ENCODE measurements at regions not wholly inside any gene's neighbourhood (a gene's known extent, or its start where the extent isn't known, plus 50 kb on each side); places are given as distances from the start of the nearest gene placed in this dataset.

DNA sequence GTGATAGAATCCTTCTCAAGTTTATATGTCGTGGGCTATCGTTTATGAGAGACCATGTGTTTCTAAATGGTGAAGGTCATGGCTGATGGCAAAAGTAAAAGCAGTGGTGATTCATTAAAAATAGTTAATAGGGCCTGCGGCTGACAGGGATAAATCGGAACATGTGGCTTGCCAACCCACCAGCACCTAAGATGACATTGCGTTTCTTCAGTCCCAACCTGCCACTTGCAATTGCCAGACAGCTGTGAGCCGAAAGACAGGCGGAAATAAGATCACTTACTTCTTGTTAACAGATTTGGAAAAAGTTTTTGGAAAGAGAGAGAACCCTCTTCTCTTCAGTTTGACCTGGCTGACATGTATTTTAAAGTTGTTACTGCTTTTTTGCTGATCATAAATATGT is 131.5 kb upstream of the MPPED2 start:
- no peak overlapping the region for H3K27ac ChIP-seq (ENCODE audit: low read depth, low read length)
- H3K27me3 ChIP-seq (ENCODE audit: control insufficient read depth in 5 of 5, insufficient read depth in 4 of 5, low read length in 5 of 5) = no peaks in the 10 kb centered on the region
- H3K4me1 ChIP-seq (ENCODE audit: control insufficient read depth in 5 of 5, insufficient read depth in 5 of 5, low read length in 5 of 5) = peaks cover 2 to 36% (median 4%) of the 10 kb centered on the region in 5 donors
- no peak overlapping the region for H3K9ac ChIP-seq (ENCODE audit: low read length in 5 of 5)
- H3K4me3 ChIP-seq (ENCODE audit: low read depth in 1 of 5, low read length in 5 of 5) = no peak overlapping the region
- H3K36me3 ChIP-seq (ENCODE audit: control insufficient read depth in 5 of 5, insufficient read depth in 5 of 5, low read length in 5 of 5) = no peaks in the 10 kb centered on the region
- H3K9me3 ChIP-seq (ENCODE audit: control insufficient read depth in 5 of 5, low read length in 5 of 5) = no peaks in the 10 kb centered on the region

DNA sequence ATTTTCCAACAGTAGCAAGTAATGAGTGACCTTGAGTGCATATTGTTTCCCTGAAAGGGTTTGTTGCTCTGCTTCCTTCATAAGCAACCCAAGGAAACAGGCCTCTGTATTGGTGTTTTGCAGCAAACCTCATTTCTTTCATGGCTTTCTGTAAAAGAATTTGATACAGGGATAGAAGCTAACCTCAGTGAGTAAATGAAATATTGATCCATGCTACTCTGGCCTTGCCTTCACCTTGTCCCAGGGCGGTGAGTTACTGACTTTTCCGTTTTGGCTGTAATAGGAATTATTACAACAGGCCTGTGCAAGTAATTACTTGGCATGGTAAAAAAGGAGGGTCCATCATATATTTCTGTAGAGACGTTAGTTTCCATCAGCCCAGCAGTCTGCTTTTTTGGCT is 130.9 kb upstream of the MPPED2 start:
- peaks cover 2 to 42% (median 7%) of the 10 kb centered on the region in 5 donors for H3K4me1 ChIP-seq (ENCODE audit: control insufficient read depth in 5 of 5, insufficient read depth in 5 of 5, low read length in 5 of 5)
- H3K9ac ChIP-seq (ENCODE audit: low read length in 5 of 5) = no peak overlapping the region
- H3K36me3 ChIP-seq (ENCODE audit: control insufficient read depth in 5 of 5, insufficient read depth in 5 of 5, low read length in 5 of 5) = no peaks in the 10 kb centered on the region
- H3K27ac ChIP-seq (ENCODE audit: low read depth, low read length) = no peak overlapping the region
- H3K4me3 ChIP-seq (ENCODE audit: low read depth in 1 of 5, low read length in 5 of 5) = no peak overlapping the region
- no peaks in the 10 kb centered on the region for H3K27me3 ChIP-seq (ENCODE audit: control insufficient read depth in 5 of 5, insufficient read depth in 4 of 5, low read length in 5 of 5)
- H3K9me3 ChIP-seq (ENCODE audit: control insufficient read depth in 5 of 5, low read length in 5 of 5) = no peaks in the 10 kb centered on the region

DNA sequence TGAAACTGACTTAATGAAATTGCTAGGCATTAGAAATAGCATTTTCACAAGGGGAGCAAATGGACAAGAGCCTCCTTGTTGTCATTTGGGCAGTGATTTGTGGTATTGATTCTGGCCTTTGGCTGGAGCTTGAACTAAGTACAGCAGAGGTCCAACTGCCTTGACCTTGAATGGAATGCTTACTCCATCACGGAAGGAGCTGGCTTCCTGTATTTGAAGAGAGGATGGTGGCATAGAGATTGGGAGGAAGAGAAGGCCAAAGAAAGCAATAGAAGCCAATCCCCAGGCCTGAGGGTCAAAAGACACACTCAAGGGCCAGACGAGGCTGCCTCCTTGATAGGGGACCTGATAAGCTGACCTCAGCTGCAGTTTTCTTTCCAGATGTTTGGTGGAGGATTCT is 126.6 kb upstream of the MPPED2 start:
- no peaks in the 10 kb centered on the region for H3K27me3 ChIP-seq (ENCODE audit: control insufficient read depth in 5 of 5, insufficient read depth in 4 of 5, low read length in 5 of 5)
- H3K9me3 ChIP-seq (ENCODE audit: control insufficient read depth in 5 of 5, low read length in 5 of 5) = no peaks in the 10 kb centered on the region
- H3K4me1 ChIP-seq (ENCODE audit: control insufficient read depth in 5 of 5, insufficient read depth in 5 of 5, low read length in 5 of 5) = peaks cover 6 to 67% (median 17%) of the 10 kb centered on the region in 5 donors
- H3K9ac ChIP-seq (ENCODE audit: low read length in 5 of 5) = no peak overlapping the region
- peak overlapping the region; percentile 17 for H3K27ac ChIP-seq (ENCODE audit: low read depth, low read length)
- no peak overlapping the region for H3K4me3 ChIP-seq (ENCODE audit: low read depth in 1 of 5, low read length in 5 of 5)
- H3K36me3 ChIP-seq (ENCODE audit: control insufficient read depth in 5 of 5, insufficient read depth in 5 of 5, low read length in 5 of 5) = no peaks in the 10 kb centered on the region

- H3K4me1 ChIP-seq (ENCODE audit: control insufficient read depth in 5 of 5, insufficient read depth in 5 of 5, low read length in 5 of 5) = peaks cover 4 to 61% (median 24%) of the 10 kb centered on the region in 5 donors
- H3K9ac ChIP-seq (ENCODE audit: low read length in 5 of 5) = no peak overlapping the region
- H3K4me3 ChIP-seq (ENCODE audit: low read depth in 1 of 5, low read length in 5 of 5) = peak overlapping the region in 1 of 5 donors; percentile 7
- no peaks in the 10 kb centered on the region for H3K36me3 ChIP-seq (ENCODE audit: control insufficient read depth in 5 of 5, insufficient read depth in 5 of 5, low read length in 5 of 5)
- no peak overlapping the region for H3K27ac ChIP-seq (ENCODE audit: low read depth, low read length)
- H3K9me3 ChIP-seq (ENCODE audit: control insufficient read depth in 5 of 5, low read length in 5 of 5) = no peaks in the 10 kb centered on the region
- no peaks in the 10 kb centered on the region for H3K27me3 ChIP-seq (ENCODE audit: control insufficient read depth in 5 of 5, insufficient read depth in 4 of 5, low read length in 5 of 5)
Observed at GRCh38 chr11:30710221-30710620, 124.1 kb upstream of the MPPED2 start.

DNA sequence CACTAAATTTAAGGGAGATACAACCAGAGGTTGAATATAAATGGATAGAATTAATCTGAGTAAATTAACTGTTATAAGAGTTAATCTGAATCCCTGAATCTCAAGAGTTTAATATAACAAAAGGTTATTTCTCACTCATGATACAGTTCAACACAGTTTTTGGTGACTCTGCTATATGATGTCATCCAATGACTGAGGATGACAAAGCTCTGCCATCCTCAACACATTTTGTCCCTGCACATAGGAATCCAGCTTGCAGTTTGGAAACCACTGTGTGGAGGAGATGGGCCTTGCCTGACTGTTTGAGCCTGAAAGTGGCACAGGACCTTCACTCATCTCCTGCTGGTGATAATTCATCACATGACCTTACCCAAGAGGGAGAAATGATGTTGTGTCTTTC is 121.0 kb upstream of the MPPED2 start:
- Histone ChIP-seq H3K4me3 (ENCODE audit: low read depth in 1 of 5, low read length in 5 of 5) (no peak overlapping the region), H3K27ac (ENCODE audit: low read depth, low read length) (no peak overlapping the region), H3K9me3 (ENCODE audit: control insufficient read depth in 5 of 5, low read length in 5 of 5) (no peaks in the 10 kb centered on the region), H3K27me3 (ENCODE audit: control insufficient read depth in 5 of 5, insufficient read depth in 4 of 5, low read length in 5 of 5) (no peaks in the 10 kb centered on the region), H3K4me1 (ENCODE audit: control insufficient read depth in 5 of 5, insufficient read depth in 5 of 5, low read length in 5 of 5) (peaks cover 4 to 43% (median 17%) of the 10 kb centered on the region in 5 donors), H3K36me3 (ENCODE audit: control insufficient read depth in 5 of 5, insufficient read depth in 5 of 5, low read length in 5 of 5) (no peaks in the 10 kb centered on the region), H3K9ac (ENCODE audit: low read length in 5 of 5) (no peak overlapping the region)

DNA sequence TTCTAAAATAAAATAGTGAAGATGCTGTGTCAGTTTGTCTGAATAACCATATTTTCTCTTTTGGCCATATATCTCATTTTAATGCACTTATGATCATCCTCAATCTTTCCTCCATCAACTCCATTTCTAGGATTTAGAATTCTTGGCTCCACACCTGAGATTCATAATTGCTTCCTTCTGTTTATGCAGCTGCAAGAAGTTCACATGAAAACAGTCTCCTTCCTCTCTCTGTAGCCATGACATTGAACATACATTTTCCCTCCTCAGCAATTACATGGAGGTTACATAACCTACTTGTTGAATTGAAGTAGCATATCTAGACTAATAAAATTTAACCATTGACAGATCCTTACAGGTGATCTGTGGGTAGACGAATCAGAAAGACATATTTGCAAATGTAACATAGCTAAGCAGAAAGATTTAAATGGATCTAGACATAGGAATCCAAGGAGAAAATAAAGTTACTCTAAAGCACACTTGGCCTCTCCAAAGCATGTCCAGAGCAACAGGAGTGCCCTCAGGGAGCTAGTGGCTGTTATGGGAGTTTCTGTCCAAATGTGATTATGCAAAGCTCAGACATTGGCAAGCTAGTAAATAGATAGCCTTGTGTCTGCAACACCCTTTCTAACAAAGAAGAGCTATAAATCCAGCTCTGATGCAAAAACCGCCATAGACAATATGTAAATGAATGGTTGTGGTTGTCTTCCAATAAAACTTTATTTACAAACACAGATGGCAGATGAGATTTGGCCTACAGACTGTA is 119.9 kb upstream of the MPPED2 start:
- no peak overlapping the region for H3K9ac ChIP-seq (ENCODE audit: low read length in 5 of 5)
- no peaks in the 10 kb centered on the region for H3K36me3 ChIP-seq (ENCODE audit: control insufficient read depth in 5 of 5, insufficient read depth in 5 of 5, low read length in 5 of 5)
- peak overlapping the region in 1 of 5 donors; percentile 34 for H3K4me3 ChIP-seq (ENCODE audit: low read depth in 1 of 5, low read length in 5 of 5)
- peaks cover 4 to 36% (median 17%) of the 10 kb centered on the region in 5 donors for H3K4me1 ChIP-seq (ENCODE audit: control insufficient read depth in 5 of 5, insufficient read depth in 5 of 5, low read length in 5 of 5)
- H3K9me3 ChIP-seq (ENCODE audit: control insufficient read depth in 5 of 5, low read length in 5 of 5) = no peaks in the 10 kb centered on the region
- no peak overlapping the region for H3K27ac ChIP-seq (ENCODE audit: low read depth, low read length)
- no peaks in the 10 kb centered on the region for H3K27me3 ChIP-seq (ENCODE audit: control insufficient read depth in 5 of 5, insufficient read depth in 4 of 5, low read length in 5 of 5)

GRCh38 chr11:30698425-30698824 is 112.3 kb upstream of the MPPED2 start:
- Histone ChIP-seq H3K27me3 (ENCODE audit: control insufficient read depth in 5 of 5, insufficient read depth in 4 of 5, low read length in 5 of 5) (no peaks in the 10 kb centered on the region), H3K27ac (ENCODE audit: low read depth, low read length) (no peak overlapping the region), H3K9me3 (ENCODE audit: control insufficient read depth in 5 of 5, low read length in 5 of 5) (no peaks in the 10 kb centered on the region), H3K9ac (ENCODE audit: low read length in 5 of 5) (no peak overlapping the region), H3K4me3 (ENCODE audit: low read depth in 1 of 5, low read length in 5 of 5) (no peak overlapping the region), H3K36me3 (ENCODE audit: control insufficient read depth in 5 of 5, insufficient read depth in 5 of 5, low read length in 5 of 5) (no peaks in the 10 kb centered on the region), H3K4me1 (ENCODE audit: control insufficient read depth in 5 of 5, insufficient read depth in 5 of 5, low read length in 5 of 5) (peaks cover 0 to 7% (median 0%) of the 10 kb centered on the region in 5 donors)

DNA sequence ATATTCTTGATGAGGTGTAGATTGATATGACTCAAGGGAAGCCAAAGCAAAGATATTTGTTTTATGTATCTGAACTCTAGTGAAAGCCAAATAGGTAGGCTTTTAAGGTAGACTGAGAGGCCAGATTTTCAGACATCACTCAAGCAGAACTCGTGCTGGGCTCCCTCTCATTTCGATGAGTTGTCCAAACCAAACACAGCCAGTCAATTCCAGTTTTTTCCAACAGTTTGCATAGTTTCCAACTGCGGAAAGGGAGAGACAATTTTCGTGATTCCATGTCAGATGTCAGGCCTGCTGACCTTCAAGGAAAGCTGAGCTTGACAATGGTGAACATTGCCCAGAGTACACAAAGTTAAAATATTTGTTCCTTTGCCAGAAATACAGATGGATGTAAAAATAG is 110.9 kb upstream of the MPPED2 start:
- H3K27me3 ChIP-seq (ENCODE audit: control insufficient read depth in 5 of 5, insufficient read depth in 4 of 5, low read length in 5 of 5) = no peaks in the 10 kb centered on the region
- H3K9ac ChIP-seq (ENCODE audit: low read length in 5 of 5) = no peak overlapping the region
- no peak overlapping the region for H3K4me3 ChIP-seq (ENCODE audit: low read depth in 1 of 5, low read length in 5 of 5)
- no peaks in the 10 kb centered on the region for H3K36me3 ChIP-seq (ENCODE audit: control insufficient read depth in 5 of 5, insufficient read depth in 5 of 5, low read length in 5 of 5)
- H3K27ac ChIP-seq (ENCODE audit: low read depth, low read length) = no peak overlapping the region
- H3K9me3 ChIP-seq (ENCODE audit: control insufficient read depth in 5 of 5, low read length in 5 of 5) = peaks cover 0 to 2% (median 0%) of the 10 kb centered on the region in 5 donors
- H3K4me1 ChIP-seq (ENCODE audit: control insufficient read depth in 5 of 5, insufficient read depth in 5 of 5, low read length in 5 of 5) = peaks cover 0 to 5% (median 0%) of the 10 kb centered on the region in 5 donors

DNA sequence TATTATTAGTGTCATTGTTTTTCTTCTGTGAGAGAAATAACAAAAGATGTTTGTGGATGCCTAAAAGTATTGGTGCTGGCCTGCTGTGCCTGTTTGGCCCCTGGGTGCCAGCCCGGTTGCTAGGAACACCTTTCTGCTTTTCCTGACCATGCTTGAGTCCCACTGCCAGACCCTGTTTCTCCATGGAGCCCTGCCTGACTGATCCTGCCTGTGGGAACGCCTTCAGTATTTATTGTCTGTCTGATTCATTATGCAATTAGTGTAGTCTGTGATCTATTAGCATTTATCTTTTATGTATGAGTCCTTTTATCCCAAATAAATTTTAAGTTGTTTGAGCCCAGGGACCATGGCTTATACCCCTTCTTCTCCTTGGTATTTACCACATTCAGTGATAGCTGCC is 98.6 kb upstream of the MPPED2 start:
- Histone ChIP-seq H3K9ac (ENCODE audit: low read length in 5 of 5) (no peak overlapping the region), H3K4me1 (ENCODE audit: control insufficient read depth in 5 of 5, insufficient read depth in 5 of 5, low read length in 5 of 5) (no peaks in the 10 kb centered on the region), H3K27me3 (ENCODE audit: control insufficient read depth in 5 of 5, insufficient read depth in 4 of 5, low read length in 5 of 5) (no peaks in the 10 kb centered on the region), H3K4me3 (ENCODE audit: low read depth in 1 of 5, low read length in 5 of 5) (no peak overlapping the region), H3K9me3 (ENCODE audit: control insufficient read depth in 5 of 5, low read length in 5 of 5) (no peaks in the 10 kb centered on the region), H3K36me3 (ENCODE audit: control insufficient read depth in 5 of 5, insufficient read depth in 5 of 5, low read length in 5 of 5) (no peaks in the 10 kb centered on the region), H3K27ac (ENCODE audit: low read depth, low read length) (no peak overlapping the region)

GRCh38 chr11:30683176-30683575 is 97.0 kb upstream of the MPPED2 start:
- H3K9me3 ChIP-seq (ENCODE audit: control insufficient read depth in 5 of 5, low read length in 5 of 5) = no peaks in the 10 kb centered on the region
- H3K27me3 ChIP-seq (ENCODE audit: control insufficient read depth in 5 of 5, insufficient read depth in 4 of 5, low read length in 5 of 5) = no peaks in the 10 kb centered on the region
- H3K4me3 ChIP-seq (ENCODE audit: low read depth in 1 of 5, low read length in 5 of 5) = no peak overlapping the region
- H3K9ac ChIP-seq (ENCODE audit: low read length in 5 of 5) = no peak overlapping the region
- H3K4me1 ChIP-seq (ENCODE audit: control insufficient read depth in 5 of 5, insufficient read depth in 5 of 5, low read length in 5 of 5) = no peaks in the 10 kb centered on the region
- no peak overlapping the region for H3K27ac ChIP-seq (ENCODE audit: low read depth, low read length)
- H3K36me3 ChIP-seq (ENCODE audit: control insufficient read depth in 5 of 5, insufficient read depth in 5 of 5, low read length in 5 of 5) = no peaks in the 10 kb centered on the region
